ENCODE measurements at regions not wholly inside any gene's neighbourhood (a gene's known extent, or its start where the extent isn't known, plus 50 kb on each side); places are given as distances from the start of the nearest gene placed in this dataset.
"Not testable (repeated sequence)": the region's sequence is repeated elsewhere in the genome, so short reads cannot be mapped to it uniquely, and the experiment has no call there.

DNA sequence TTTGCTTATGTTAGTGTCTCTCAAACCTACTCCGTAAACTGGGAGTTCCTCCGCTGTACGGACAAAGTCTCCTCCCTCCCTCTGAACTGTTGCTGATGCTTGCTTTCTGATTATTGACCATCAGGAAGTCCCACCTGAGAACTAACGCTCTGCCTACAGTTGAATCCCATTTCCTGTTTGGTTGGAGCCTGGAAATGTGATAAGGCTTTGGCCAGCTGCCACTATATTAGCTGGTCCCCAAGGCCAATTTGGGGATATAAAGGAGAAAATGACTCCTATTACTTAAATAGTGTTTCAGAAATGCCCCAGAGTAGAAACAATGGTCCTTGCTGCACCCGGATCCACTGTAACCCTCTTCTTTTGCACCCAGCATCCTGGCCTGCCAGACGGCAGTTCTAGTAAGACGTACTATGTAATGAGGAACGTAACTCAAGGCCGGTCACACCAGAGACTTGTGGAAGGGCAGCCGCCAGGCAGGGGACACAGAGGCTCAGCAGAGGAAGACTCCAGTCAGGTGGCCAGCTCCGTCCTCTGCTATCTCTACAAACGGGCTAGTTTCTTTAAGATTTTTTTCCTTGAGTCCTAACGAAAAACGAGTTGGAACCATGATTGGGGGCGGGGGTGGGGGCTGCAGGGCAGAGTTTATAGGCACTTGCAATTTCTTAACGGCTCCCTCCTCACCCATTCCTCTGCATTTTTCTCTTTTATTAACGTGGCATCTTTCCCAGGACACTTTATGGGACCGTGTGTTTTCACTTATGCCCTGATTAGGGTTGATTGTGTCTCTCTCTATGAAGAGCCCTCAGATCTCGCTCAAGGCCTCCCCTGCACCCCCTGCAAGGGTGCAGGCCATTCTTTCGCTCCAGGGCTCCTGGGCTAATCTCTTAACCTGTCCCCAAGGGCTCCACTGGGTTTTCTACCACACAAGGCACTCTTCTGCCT lies 72.8 kb upstream of the CDON start:
- H3K4me3 ChIP-seq = no peak overlapping the region
- in situ Hi-C loops (cut with MboI; ENCODE audit: low sequenced_read_pairs in 4 of 4) = loop anchor here in 1 of 4 donors (25.0 kb wide), 1 partner anchor 352 kb away; no protein-coding TSS in a partner anchor
- peaks cover 8 to 13% (median 11%) of the 10 kb centered on the region in 3 donors for H3K27me3 ChIP-seq
- H3K36me3 ChIP-seq = no peaks in the 10 kb centered on the region
- no peak for ATAC-seq
- intact Hi-C loops (cut with DNase I; ENCODE audit: low total_unique reads) = no loop called here
- H3K9me3 ChIP-seq = no peaks in the 10 kb centered on the region
- no peak for DNase-seq
- no peaks in the 10 kb centered on the region for H3K4me1 ChIP-seq
- no peak for TF ChIP-seq POLR2A (IDR thresholded peaks at IDR 0.05)
- TF ChIP-seq, protein P1, sequence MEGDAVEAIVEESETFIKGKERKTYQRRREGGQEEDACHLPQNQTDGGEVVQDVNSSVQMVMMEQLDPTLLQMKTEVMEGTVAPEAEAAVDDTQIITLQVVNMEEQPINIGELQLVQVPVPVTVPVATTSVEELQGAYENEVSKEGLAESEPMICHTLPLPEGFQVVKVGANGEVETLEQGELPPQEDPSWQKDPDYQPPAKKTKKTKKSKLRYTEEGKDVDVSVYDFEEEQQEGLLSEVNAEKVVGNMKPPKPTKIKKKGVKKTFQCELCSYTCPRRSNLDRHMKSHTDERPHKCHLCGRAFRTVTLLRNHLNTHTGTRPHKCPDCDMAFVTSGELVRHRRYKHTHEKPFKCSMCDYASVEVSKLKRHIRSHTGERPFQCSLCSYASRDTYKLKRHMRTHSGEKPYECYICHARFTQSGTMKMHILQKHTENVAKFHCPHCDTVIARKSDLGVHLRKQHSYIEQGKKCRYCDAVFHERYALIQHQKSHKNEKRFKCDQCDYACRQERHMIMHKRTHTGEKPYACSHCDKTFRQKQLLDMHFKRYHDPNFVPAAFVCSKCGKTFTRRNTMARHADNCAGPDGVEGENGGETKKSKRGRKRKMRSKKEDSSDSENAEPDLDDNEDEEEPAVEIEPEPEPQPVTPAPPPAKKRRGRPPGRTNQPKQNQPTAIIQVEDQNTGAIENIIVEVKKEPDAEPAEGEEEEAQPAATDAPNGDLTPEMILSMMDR (IDR thresholded peaks at IDR 0.05 in 4 of 5, conservative IDR thresholded peaks at IDR 0.05 in 1 of 5) = no peak
- H3K27ac ChIP-seq = no peak overlapping the region

DNA sequence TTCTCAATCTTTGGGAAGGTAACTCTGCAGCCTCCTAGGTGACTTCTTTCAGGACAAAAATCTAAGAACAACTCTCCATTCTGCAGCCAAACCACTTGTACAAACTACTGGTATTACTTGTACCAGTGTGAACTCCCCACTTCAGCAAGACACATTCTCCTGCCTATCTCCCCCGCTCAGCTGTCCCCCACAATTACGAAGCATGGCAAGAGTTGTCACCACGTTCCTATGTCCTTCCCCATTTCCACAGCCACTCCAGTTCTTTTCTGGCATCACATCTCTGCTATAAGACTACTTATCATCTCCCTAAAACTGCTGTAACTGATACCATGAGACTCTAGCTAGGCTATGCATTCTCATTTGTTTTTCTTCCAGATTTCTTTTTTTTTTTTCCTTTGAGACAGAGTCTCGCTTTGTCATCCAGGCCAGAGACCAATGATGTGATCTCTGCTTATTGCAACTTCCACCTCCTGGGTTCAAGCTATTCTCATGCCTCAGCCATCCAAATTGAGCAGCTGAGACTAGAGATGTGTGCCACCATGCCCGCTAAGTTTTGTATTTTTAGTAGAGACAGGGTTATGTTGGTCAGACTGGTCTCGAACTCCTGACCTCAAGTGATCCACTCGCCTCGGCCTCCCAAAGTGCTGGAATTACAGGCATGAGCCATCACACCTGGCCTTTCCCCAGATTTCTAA lies 71.9 kb upstream of the CDON start:
- Histone ChIP-seq H3K36me3 (no peaks in the 10 kb centered on the region), H3K27me3 (peaks cover 5 to 10% (median 6%) of the 10 kb centered on the region in 3 donors), H3K4me1 (no peaks in the 10 kb centered on the region), H3K9me3 (no peaks in the 10 kb centered on the region), H3K4me3 (no peak overlapping the region), H3K27ac (no peak overlapping the region)
- no peak for TF ChIP-seq POLR2A (IDR thresholded peaks at IDR 0.05)
- TF ChIP-seq, protein P1 (IDR thresholded peaks at IDR 0.05 in 4 of 5, conservative IDR thresholded peaks at IDR 0.05 in 1 of 5) = no peak
- no peak for DNase-seq
- intact Hi-C loops (cut with DNase I; ENCODE audit: low total_unique reads) (no loop called here), in situ Hi-C loops (cut with MboI; ENCODE audit: low sequenced_read_pairs in 4 of 4) (loop anchor here in 1 of 4 donors (25.0 kb wide), 1 partner anchor 353 kb away; no protein-coding TSS in a partner anchor)
- ATAC-seq = no peak

DNA sequence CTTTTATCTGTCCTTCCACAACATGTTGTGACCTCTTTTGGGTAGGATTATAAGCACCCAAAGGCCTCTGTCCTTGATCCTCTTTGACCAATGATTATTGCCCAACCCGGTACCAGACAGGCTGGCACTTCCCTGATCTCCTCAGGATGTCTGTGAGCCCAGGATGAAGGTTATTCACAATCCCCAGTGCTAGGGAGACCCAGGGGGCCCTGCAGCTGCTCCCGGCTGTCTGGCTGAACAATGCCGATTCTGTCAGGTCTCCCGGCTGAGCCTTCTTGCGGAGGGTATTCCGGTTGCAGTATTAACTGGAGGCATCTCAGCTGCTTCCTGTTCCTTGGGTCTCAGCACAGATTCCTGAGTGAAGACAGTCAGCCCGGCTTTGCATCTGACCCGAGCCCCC lies 71.2 kb upstream of the CDON start:
- no peak overlapping the region for H3K27ac ChIP-seq
- H3K9me3 ChIP-seq = no peaks in the 10 kb centered on the region
- in situ Hi-C loops (cut with MboI; ENCODE audit: low sequenced_read_pairs in 4 of 4) = loop anchor here in 1 of 4 donors (25.0 kb wide), 1 partner anchor 353 kb away; no protein-coding TSS in a partner anchor
- TF ChIP-seq, protein P1 (IDR thresholded peaks at IDR 0.05 in 4 of 5, conservative IDR thresholded peaks at IDR 0.05 in 1 of 5) = no peak
- intact Hi-C loops (cut with DNase I; ENCODE audit: low total_unique reads) = no loop called here
- H3K4me3 ChIP-seq = no peak overlapping the region
- ATAC-seq = no peak
- no peaks in the 10 kb centered on the region for H3K4me1 ChIP-seq
- H3K36me3 ChIP-seq = no peaks in the 10 kb centered on the region
- H3K27me3 ChIP-seq = peaks cover 0 to 3% (median 0%) of the 10 kb centered on the region in 3 donors
- no peak for DNase-seq

DNA sequence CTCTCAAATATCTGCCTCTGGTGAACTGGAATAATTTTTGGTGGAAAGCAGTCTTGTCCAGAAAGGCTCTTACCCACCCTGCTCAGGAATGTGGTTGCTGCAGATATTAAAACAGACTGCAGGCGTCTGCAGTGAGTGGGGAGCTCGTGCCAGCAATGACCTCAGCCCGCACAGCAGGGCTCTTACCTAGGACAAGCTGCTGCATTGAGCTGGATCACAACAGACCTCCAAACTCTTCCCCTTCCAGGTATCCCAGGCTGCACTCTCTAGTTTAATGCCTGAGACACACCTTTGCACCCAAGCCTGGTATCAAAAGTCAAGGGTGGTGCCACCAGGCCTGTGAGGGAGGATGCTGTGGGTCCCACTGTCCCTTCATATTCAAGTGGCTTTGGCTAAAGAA lies 69.7 kb upstream of the CDON start:
- Histone ChIP-seq H3K36me3 (no peaks in the 10 kb centered on the region), H3K4me1 (no peaks in the 10 kb centered on the region), H3K27ac (no peak overlapping the region), H3K27me3 (peaks cover 0 to 3% (median 0%) of the 10 kb centered on the region in 3 donors), H3K9me3 (no peaks in the 10 kb centered on the region), H3K4me3 (no peak overlapping the region)
- intact Hi-C loops (cut with DNase I; ENCODE audit: low total_unique reads) = no loop called here
- in situ Hi-C loops (cut with MboI; ENCODE audit: low sequenced_read_pairs in 4 of 4) = loop anchor here in 1 of 4 donors (25.0 kb wide), 1 partner anchor 355 kb away; no protein-coding TSS in a partner anchor
- DNase-seq = no peak
- no peak for TF ChIP-seq POLR2A (IDR thresholded peaks at IDR 0.05)
- TF ChIP-seq, protein P1 (IDR thresholded peaks at IDR 0.05 in 4 of 5, conservative IDR thresholded peaks at IDR 0.05 in 1 of 5) = no peak
- no peak for ATAC-seq

DNA sequence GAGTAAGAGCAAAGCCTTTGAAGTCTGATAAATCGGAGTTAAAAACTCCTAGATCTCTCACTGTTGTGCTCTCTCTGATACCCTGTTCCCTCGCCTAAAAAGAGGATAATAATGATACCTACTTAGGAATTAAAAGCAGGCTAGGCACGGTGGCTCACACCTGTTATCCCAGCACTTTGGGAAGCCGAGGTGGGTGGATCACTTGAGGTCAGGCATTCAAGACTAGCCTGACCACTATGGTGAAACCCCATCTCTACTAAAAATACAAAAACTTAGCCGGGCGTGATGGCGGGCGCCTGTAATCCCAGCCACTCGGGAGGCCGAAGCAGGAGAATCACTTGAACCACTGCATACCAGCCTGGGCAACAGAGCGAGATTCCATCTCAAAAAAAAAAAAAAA lies 68.1 kb upstream of the CDON start:
- H3K4me1 ChIP-seq; DNase-seq; H3K36me3 ChIP-seq; H3K27me3 ChIP-seq; ATAC-seq; H3K4me3 ChIP-seq; H3K9me3 ChIP-seq; intact Hi-C loops (cut with DNase I; ENCODE audit: low total_unique reads); H3K27ac ChIP-seq: not testable (repeated sequence)
- in situ Hi-C loops (cut with MboI; ENCODE audit: low sequenced_read_pairs in 4 of 4) = loop anchor here in 1 of 4 donors (25.0 kb wide), 1 partner anchor 357 kb away; no protein-coding TSS in a partner anchor

All from gastrocnemius medialis (tissue), 4 donors.